H1 (cell line): ENCODE measurements at regions not wholly inside any gene's neighbourhood (a gene's known extent, or its start where the extent isn't known, plus 50 kb on each side); places are given as distances from the start of the nearest gene placed in this dataset.

ENCODE experiments used
- CTCF ChIA-PET: fragments of 300-600 bp; sonication (Branson Sonifier 250); formaldehyde crosslinking; loops from one replicate; lab custom pipeline; 2021; ENCODE audit not compliant: partially characterized antibody; lab: Charles Lee
- POLR2A ChIA-PET: fragments of 300-600 bp; sonication (Branson Sonifier 250); formaldehyde crosslinking; loops from one replicate; lab custom pipeline; 2021; ENCODE audit warnings: inconsistent platforms; ENCODE audit not compliant: partially characterized antibody; lab: Charles Lee
- DNase-seq, 2 experiments: peaks; one replicate each; pipeline versions ENCODE4 v3.0.0 to v3.0.0-alpha.2; 2010 to 2022; ENCODE audit warnings: low spot score in 2 of 2, low read depth in 1 of 2, mixed read lengths in 1 of 2
- FAIRE-seq: peaks from 2 replicates; lab custom pipeline; 2011; peaks lifted over from hg19 to GRCh38; lab: Jason Lieb, UNC
- H2AFZ ChIP-seq: 2 replicates; pipeline ENCODE4 v1.8.1; 2012; ENCODE audit warnings: low read length, inconsistent platforms
- H2AK5ac ChIP-seq: 2 replicates; pipeline ENCODE4 v1.6.1; 2013; ENCODE audit warnings: low read depth, low read length
- H2BK120ac ChIP-seq: replicated peaks from 2 replicates; pipeline ENCODE3; 2013; ENCODE audit warnings: low read depth, low read length, inconsistent platforms
- H2BK12ac ChIP-seq: 2 replicates; pipeline ENCODE4 v1.6.1; 2013; ENCODE audit warnings: low read depth, low read length
- H2BK15ac ChIP-seq: 2 replicates; pipeline ENCODE4 v1.6.1; 2013; ENCODE audit warnings: low read length
- H2BK20ac ChIP-seq: 2 replicates; pipeline ENCODE4 v1.6.1; 2013; ENCODE audit warnings: low read length
- H2BK5ac ChIP-seq: 2 replicates; pipeline ENCODE4 v1.6.1; 2013; ENCODE audit warnings: low read depth, low read length
- H3K14ac ChIP-seq: 2 replicates; pipeline ENCODE4 v1.6.1; 2013; ENCODE audit warnings: inconsistent platforms; ENCODE audit not compliant: insufficient read length
- H3K18ac ChIP-seq: 2 replicates; pipeline ENCODE4 v1.6.1; 2013; ENCODE audit warnings: low read length; ENCODE audit errors: extremely low read depth
- H3K23ac ChIP-seq: 2 replicates; pipeline ENCODE4 v1.6.1; 2013; ENCODE audit warnings: inconsistent platforms; ENCODE audit not compliant: insufficient read length
- H3K23me2 ChIP-seq: 2 replicates; pipeline ENCODE4 v1.6.1; 2013; ENCODE audit warnings: low read depth, low read length
- H3K27ac ChIP-seq: 2 replicates; pipeline ENCODE4 v1.6.1; 2011; ENCODE audit warnings: low read depth, low read length, inconsistent platforms
- H3K27me3 ChIP-seq, 4 experiments: replicated peaks in 1 of 4; 1 replicate in 1 of 4; 2 replicates in 3 of 4; pipeline versions ENCODE4 v1.6.1 to v1.8.1; 2011 to 2013; ENCODE audit warnings: low read length in 3 of 4, mild to moderate bottlenecking in 3 of 4, inconsistent platforms in 2 of 4, mixed read lengths in 2 of 4, moderate library complexity in 1 of 4; ENCODE audit not compliant: control insufficient read depth in 3 of 4, insufficient read depth in 3 of 4; ENCODE audit errors: extremely low read depth in 1 of 4
- H3K36me3 ChIP-seq, 4 experiments: 2 replicates each; pipeline versions ENCODE4 v1.6.1 to v1.8.1; 2011 to 2013; ENCODE audit warnings: mild to moderate bottlenecking in 4 of 4, low read length in 3 of 4, moderate library complexity in 2 of 4, control low read depth in 1 of 4, inconsistent platforms in 1 of 4; ENCODE audit not compliant: insufficient read depth in 4 of 4, control insufficient read depth in 2 of 4
- H3K4ac ChIP-seq: replicated peaks from 2 replicates; pipeline ENCODE3; 2013; ENCODE audit warnings: low read length, low read depth, mixed read lengths, inconsistent platforms; ENCODE audit not compliant: insufficient read length
- H3K4me1 ChIP-seq, 4 experiments: replicated peaks in 1 of 4; 1 replicate in 1 of 4; 2 replicates in 3 of 4; pipeline versions ENCODE4 v1.6.1 to v1.8.1; 2011 to 2013; ENCODE audit warnings: low read length in 3 of 4, inconsistent platforms in 2 of 4, mixed read lengths in 1 of 4; ENCODE audit not compliant: insufficient read depth in 4 of 4, control insufficient read depth in 3 of 4
- H3K4me2 ChIP-seq, 2 experiments: 2 replicates each; pipeline versions ENCODE4 v1.6.1 to v1.8.1; 2011 to 2013; ENCODE audit warnings: low read depth in 2 of 2, low read length in 2 of 2, control low read depth in 1 of 2, inconsistent platforms in 1 of 2, mild to moderate bottlenecking in 1 of 2; ENCODE audit not compliant: insufficient read depth in 1 of 2
- H3K4me3 ChIP-seq, 4 experiments: fragments of 200-600, 300-600 bp in 1 of 4; sonication (generic), shearing (Covaris generic), sonication (Bioruptor Twin) in 1 of 4; 2 replicates each; pipeline versions ENCODE4 v1.5.1 to v1.8.1; 2011 to 2016; ENCODE audit warnings: low read length in 4 of 4, low read depth in 3 of 4, control low read depth in 2 of 4, inconsistent platforms in 2 of 4, mild to moderate bottlenecking in 2 of 4, mixed read lengths in 1 of 4, moderate library complexity in 1 of 4; ENCODE audit not compliant: insufficient read depth in 2 of 4; ENCODE audit errors: extremely low read depth in 1 of 4
- H3K56ac ChIP-seq: replicated peaks from 2 replicates; pipeline ENCODE3; 2013; ENCODE audit warnings: low read depth, mild to moderate bottlenecking, mixed read lengths, low read length, inconsistent platforms; ENCODE audit not compliant: insufficient read length
- H3K79me1 ChIP-seq: 2 replicates; pipeline ENCODE4 v1.6.1; 2013; ENCODE audit warnings: low read depth, low read length, control low read depth
- H3K79me2 ChIP-seq, 2 experiments: 2 replicates each; pipeline versions ENCODE4 v1.6.1 to v1.8.1; 2012 to 2013; ENCODE audit warnings: low read length in 2 of 2, mild to moderate bottlenecking in 2 of 2, inconsistent platforms in 1 of 2; ENCODE audit not compliant: insufficient read depth in 2 of 2, control insufficient read depth in 1 of 2
- H3K9ac ChIP-seq, 4 experiments: replicated peaks in 1 of 4; 1 replicate in 1 of 4; 2 replicates in 3 of 4; pipeline versions ENCODE4 v1.6.1 to v1.8.1; 2011 to 2013; ENCODE audit warnings: low read depth in 3 of 4, low read length in 3 of 4, control low read depth in 2 of 4, mild to moderate bottlenecking in 2 of 4, moderate library complexity in 2 of 4, inconsistent platforms in 1 of 4; ENCODE audit errors: extremely low read depth in 1 of 4
- H3K9me3 ChIP-seq, 2 experiments: 2 replicates each; pipeline versions ENCODE4 v1.6.1 to v1.8.1; 2012 to 2013; ENCODE audit warnings: mild to moderate bottlenecking in 2 of 2, moderate library complexity in 2 of 2, control low read depth in 1 of 2, inconsistent platforms in 1 of 2, low read depth in 1 of 2, low read length in 1 of 2, mixed read lengths in 1 of 2; ENCODE audit not compliant: insufficient read depth in 2 of 2
- H4K20me1 ChIP-seq, 2 experiments: replicated peaks in 1 of 2; 2 replicates each; pipeline versions ENCODE3 to v1.8.1; 2011 to 2013; ENCODE audit warnings: inconsistent platforms in 2 of 2, low read length in 2 of 2, mild to moderate bottlenecking in 1 of 2; ENCODE audit not compliant: insufficient read depth in 2 of 2, control insufficient read depth in 1 of 2
- H4K5ac ChIP-seq: 2 replicates; pipeline ENCODE4 v1.6.1; 2013; ENCODE audit warnings: low read length, low read depth, mixed read lengths, inconsistent platforms; ENCODE audit not compliant: insufficient read length
- H4K8ac ChIP-seq: 2 replicates; pipeline ENCODE4 v1.8.0; 2013; ENCODE audit warnings: mild to moderate bottlenecking, moderate library complexity, low read length, inconsistent platforms; ENCODE audit not compliant: insufficient read depth; ENCODE audit errors: extremely low read depth
- H4K91ac ChIP-seq: replicated peaks from 2 replicates; pipeline ENCODE3; 2013; ENCODE audit warnings: low read length, mixed read lengths, inconsistent platforms; ENCODE audit not compliant: insufficient read length
- JUND ChIP-seq: IDR thresholded peaks from 2 replicates; pipeline ENCODE4 v1.6.1; 2011; ENCODE audit warnings: mild to moderate bottlenecking, improper control_type of control experiment, low read length
- POU5F1 ChIP-seq: IDR thresholded peaks from 2 replicates; pipeline ENCODE4 v1.6.1; 2011; ENCODE audit warnings: low read depth, mild to moderate bottlenecking, low read length, moderate library complexity
- TAF7 ChIP-seq: optimal IDR thresholded peaks from 2 replicates; pipeline ENCODE3; 2011; ENCODE audit warnings: low read depth, mild to moderate bottlenecking, inconsistent platforms, low read length, moderate library complexity, borderline replicate concordance
- YY1 ChIP-seq: IDR thresholded peaks from 2 replicates; pipeline ENCODE4 v1.6.1; 2011; ENCODE audit warnings: low read depth, mild to moderate bottlenecking, low read length
- WGBS, 2 experiments: shearing (Covaris generic) in 1 of 2; methylation state at CpG; one replicate each; pipeline versions ENCODE4 v1.1.6 to v1.1.7; 2013 to 2015; ENCODE audit warnings: low lambda C conversion rate in 2 of 2, mixed read lengths in 2 of 2, inconsistent platforms in 1 of 2, low coverage in 1 of 2, missing lambda C conversion rate in 1 of 2; ENCODE audit not compliant: insufficient replicate concordance in 2 of 2, insufficient coverage in 1 of 2, insufficient read length in 1 of 2; ENCODE audit errors: extremely low coverage in 1 of 2, missing lambda C conversion rate in 1 of 2; 5-methylcytosine and 5-hydroxymethylcytosine counted together

DNA sequence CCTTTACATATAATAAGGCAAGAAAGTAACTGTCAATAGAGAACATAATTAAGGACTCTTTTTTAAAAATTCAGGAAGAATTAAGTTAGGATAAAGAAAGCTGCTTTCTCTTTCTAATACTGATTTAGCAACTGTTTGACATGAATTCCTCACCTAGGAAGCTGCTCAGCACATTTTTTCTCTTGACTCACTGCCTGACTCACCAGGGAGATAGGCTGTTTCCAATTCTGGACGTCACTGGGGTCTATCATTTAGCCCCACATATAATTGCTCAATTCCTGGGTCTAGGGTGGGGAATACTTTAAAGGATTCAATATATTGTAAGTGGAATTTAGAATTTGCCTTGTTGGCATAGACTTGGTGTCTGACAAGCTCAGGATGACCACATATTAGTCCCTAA is 50.8 kb upstream of the UGP2 start:
- Histone ChIP-seq H3K14ac (no peak overlapping the region), H4K8ac (no peak overlapping the region), H3K23me2 (no peaks in the 10 kb centered on the region), H3K4me1 (peaks cover 0 to 6% (median 0%) of the 10 kb centered on the region in 4 experiments; a peak in 1 of 7 replicates), H3K79me1 (no peaks in the 10 kb centered on the region), H2BK12ac (no peak overlapping the region), H2BK120ac (no peak overlapping the region), H2BK5ac (no peak overlapping the region), H3K4ac (no peak overlapping the region), H3K9me3 (no peaks in the 10 kb centered on the region), H3K23ac (no peak overlapping the region), H3K18ac (no peak overlapping the region), H3K79me2 (no peaks in the 10 kb centered on the region), H4K20me1 (no peaks in the 10 kb centered on the region), H3K9ac (no peak overlapping the region), H4K91ac (no peak overlapping the region), H4K5ac (no peak overlapping the region), H3K36me3 (no peaks in the 10 kb centered on the region), H2BK20ac (no peak overlapping the region), H3K56ac (no peak overlapping the region), H2AFZ (no peak overlapping the region), H2BK15ac (no peak overlapping the region), H3K27ac (no peak overlapping the region), H3K4me2 (no peak overlapping the region), H2AK5ac (no peak overlapping the region), H3K4me3 (no peak overlapping the region), H3K27me3 (no peaks in the 10 kb centered on the region)
- ChIA-PET POLR2A (interaction anchor here (1.0 to 1.4 kb wide), 3 partner anchors 11 to 55 kb away, joined by 3 to 5 read pairs (median 4); no protein-coding TSS in a partner anchor), CTCF (no interaction called here)
- TF ChIP-seq JUND = no peak
- no peak for TF ChIP-seq TAF7
- no peak for TF ChIP-seq YY1
- no peak for TF ChIP-seq POU5F1
- no peak for DNase-seq
- no peak for FAIRE-seq
- 56% methylated on average over 1 of the region's 1 CpG; no CpG with 5 or more reads in 1 of the 2 experiments for WGBS, 2 experiments
